ENCODE measurements at regions not wholly inside any gene's neighbourhood (a gene's known extent, or its start where the extent isn't known, plus 50 kb on each side); places are given as distances from the start of the nearest gene placed in this dataset.

DNA sequence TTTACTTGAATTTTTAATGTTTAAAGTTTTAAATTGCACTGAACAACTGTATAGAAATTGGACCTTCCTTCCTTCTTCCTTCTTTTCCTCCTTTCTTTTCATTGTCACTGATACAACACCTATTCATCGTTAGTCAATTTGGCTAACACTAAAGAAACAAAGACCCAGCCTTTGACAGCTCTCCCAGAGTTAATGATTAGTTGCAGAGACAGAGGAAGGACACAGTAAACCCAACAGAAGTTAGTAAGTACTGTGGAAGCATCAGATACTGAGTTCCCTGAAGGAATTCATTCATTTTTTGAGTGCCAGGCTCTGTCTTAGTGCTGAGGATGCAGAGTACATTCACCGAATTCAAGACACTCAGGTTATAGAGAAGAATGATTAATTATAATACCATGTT is 77.9 kb upstream of the RAB27B start:
- H3K4me3 ChIP-seq (ENCODE audit: low read depth, low read length): no peak overlapping the region
- TF ChIP-seq, protein P1, sequence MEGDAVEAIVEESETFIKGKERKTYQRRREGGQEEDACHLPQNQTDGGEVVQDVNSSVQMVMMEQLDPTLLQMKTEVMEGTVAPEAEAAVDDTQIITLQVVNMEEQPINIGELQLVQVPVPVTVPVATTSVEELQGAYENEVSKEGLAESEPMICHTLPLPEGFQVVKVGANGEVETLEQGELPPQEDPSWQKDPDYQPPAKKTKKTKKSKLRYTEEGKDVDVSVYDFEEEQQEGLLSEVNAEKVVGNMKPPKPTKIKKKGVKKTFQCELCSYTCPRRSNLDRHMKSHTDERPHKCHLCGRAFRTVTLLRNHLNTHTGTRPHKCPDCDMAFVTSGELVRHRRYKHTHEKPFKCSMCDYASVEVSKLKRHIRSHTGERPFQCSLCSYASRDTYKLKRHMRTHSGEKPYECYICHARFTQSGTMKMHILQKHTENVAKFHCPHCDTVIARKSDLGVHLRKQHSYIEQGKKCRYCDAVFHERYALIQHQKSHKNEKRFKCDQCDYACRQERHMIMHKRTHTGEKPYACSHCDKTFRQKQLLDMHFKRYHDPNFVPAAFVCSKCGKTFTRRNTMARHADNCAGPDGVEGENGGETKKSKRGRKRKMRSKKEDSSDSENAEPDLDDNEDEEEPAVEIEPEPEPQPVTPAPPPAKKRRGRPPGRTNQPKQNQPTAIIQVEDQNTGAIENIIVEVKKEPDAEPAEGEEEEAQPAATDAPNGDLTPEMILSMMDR (IDR thresholded peaks at IDR 0.05; ENCODE audit: low read depth, low read length): no peak

GRCh38 chr18:54752185-54752584 is 76.1 kb upstream of the RAB27B start:
- no peak overlapping the region for H3K4me3 ChIP-seq (ENCODE audit: low read depth, low read length)
- TF ChIP-seq, protein P1 (IDR thresholded peaks at IDR 0.05; ENCODE audit: low read depth, low read length): no peak

- TF ChIP-seq, protein P1 (IDR thresholded peaks at IDR 0.05; ENCODE audit: low read depth, low read length): no peak
- H3K4me3 ChIP-seq (ENCODE audit: low read depth, low read length): no peak overlapping the region
Measured at GRCh38 chr18:54755456-54755855, 72.8 kb upstream of the RAB27B start.

- TF ChIP-seq, protein P1 (IDR thresholded peaks at IDR 0.05; ENCODE audit: low read depth, low read length): no peak
- H3K4me3 ChIP-seq (ENCODE audit: low read depth, low read length): no peak overlapping the region
Measured at GRCh38 chr18:54762386-54762785, 65.9 kb upstream of the RAB27B start.

GRCh38 chr18:54764786-54765185 is 63.5 kb upstream of the RAB27B start:
- TF ChIP-seq, protein P1 (IDR thresholded peaks at IDR 0.05; ENCODE audit: low read depth, low read length): no peak
- no peak overlapping the region for H3K4me3 ChIP-seq (ENCODE audit: low read depth, low read length)

DNA sequence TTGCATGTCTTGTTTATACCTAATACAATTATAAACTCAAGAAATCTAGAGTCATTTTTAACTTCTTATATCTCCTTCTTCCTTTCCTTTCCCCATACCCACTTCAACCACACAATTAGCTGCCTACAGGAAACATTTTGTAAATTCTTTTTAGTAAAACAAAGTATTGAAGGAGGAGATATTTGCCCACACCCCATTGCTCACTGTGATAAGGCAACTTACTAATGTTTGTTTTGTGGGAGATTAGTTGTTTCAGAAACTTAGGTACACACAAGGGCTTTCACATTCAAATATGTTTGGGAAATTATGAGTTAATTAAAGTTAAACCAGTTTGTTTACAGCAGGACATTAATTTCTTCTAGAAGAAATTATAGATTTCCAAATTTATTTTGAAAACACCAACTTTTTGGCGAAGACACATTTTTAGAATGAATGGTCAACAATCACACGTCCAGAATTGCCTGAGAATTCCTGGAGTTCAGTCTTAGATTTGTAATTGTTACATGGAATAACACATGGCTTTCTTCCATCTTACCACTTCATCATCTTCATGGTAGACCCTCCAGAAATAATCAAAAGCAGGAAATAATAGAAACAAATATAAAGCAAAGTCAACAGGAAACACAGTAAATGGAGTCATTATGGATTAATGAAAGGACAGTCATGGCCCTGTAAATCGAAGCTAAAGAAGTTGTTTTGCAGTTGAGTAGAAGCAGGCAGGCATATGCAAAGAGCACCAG is 62.5 kb upstream of the RAB27B start:
- TF ChIP-seq, protein P1 (IDR thresholded peaks at IDR 0.05; ENCODE audit: low read depth, low read length): no peak
- no peak overlapping the region for H3K4me3 ChIP-seq (ENCODE audit: low read depth, low read length)

DNA sequence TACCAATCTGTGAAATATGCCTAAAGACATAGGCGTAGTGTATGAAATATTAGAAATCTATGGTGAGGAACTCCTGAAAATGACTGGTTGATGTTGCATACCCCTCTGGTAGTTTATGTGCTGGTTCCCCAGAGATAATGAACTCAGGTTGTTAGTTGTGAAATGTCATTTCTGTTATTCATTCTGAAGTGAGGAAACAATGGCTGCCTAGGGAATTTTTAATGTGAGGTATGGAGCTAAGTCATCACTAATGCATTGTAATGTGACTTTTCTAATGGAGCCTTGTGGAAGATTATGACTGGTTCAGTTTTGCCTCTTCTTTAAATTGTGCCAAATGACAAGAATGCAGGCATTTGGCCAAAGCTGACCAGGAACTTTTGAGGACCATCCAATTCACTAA is 61.6 kb upstream of the RAB27B start:
- H3K4me3 ChIP-seq (ENCODE audit: low read depth, low read length): no peak overlapping the region
- TF ChIP-seq, protein P1 (IDR thresholded peaks at IDR 0.05; ENCODE audit: low read depth, low read length): no peak

Data from WI38 (cell line).